GM19023 (cell line): ENCODE measurements at regions not wholly inside any gene's neighbourhood (a gene's known extent, or its start where the extent isn't known, plus 50 kb on each side); places are given as distances from the start of the nearest gene placed in this dataset.

Experiments
- ATAC-seq: cut with Tn5 transposase; IDR thresholded peaks from one replicate; pipeline ENCODE4 v1.9.1; 2021; ENCODE audit warnings: mild to moderate bottlenecking, moderate library complexity; ENCODE audit not compliant: unreplicated experiment

- ATAC-seq: no peak
These were observed 66.7 kb upstream of the EZH2 start for GRCh38 chr7:148950806-148951205.

GRCh38 chr7:148944935-148945934, 61.1 kb upstream of the EZH2 start:
- ATAC-seq: no peak

- peak; percentile 38 for ATAC-seq
These were observed 57.6 kb upstream of the EZH2 start for GRCh38 chr7:148941598-148942275.

- ATAC-seq: peak; percentile 70
These were observed 56.9 kb upstream of the EZH2 start for GRCh38 chr7:148940702-148941597.

- no peak for ATAC-seq
These were observed 55.2 kb upstream of the EZH2 start for GRCh38 chr7:148939128-148939755.

- ATAC-seq: no peak
These were observed 51.4 kb upstream of the EZH2 start for GRCh38 chr7:148935451-148935850.
